ENCODE measurements at regions not wholly inside any gene's neighbourhood (a gene's known extent, or its start where the extent isn't known, plus 50 kb on each side); places are given as distances from the start of the nearest gene placed in this dataset.
A peak's percentile ranks its signal among the peaks of the same experiment; 100 is the strongest.

DNA sequence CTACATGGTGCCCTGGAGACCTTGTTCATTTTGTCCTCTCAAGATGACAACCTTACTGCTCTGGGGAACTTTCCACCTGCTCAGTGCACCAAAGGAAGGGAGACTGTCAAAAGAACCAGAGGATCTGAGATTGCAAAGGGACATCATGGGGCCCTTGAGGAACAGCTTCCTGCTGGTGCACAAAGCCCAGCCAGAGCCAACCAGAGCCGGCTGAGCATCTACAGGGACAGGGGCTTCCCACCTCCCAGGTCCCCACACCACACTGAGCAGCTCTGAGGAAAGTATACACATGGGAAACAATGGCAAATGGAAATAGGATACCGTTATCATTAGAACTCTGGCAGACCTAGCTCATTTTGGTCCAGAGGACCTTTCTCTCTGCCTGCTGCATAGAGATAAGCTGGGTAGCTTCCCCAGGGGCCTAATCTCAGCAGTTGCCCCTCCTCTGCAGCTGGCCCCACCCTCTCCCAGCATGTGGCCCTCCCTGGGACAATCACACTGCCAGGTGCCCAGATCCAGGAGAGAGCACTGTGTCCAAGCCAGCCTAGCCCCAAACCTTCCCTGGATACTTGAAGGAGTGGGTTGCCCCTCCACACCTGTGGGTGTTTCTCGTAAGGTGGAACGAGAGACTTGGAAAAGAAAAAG, 123.4 kb upstream of the PRR20G start:
- TF ChIP-seq MYC (IDR thresholded peaks at IDR 0.05; ENCODE audit: low read depth, low read length), result no peak
- TF ChIP-seq, protein P1, sequence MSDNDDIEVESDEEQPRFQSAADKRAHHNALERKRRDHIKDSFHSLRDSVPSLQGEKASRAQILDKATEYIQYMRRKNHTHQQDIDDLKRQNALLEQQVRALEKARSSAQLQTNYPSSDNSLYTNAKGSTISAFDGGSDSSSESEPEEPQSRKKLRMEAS (IDR thresholded peaks at IDR 0.05; ENCODE audit: low read depth, low read length), result no peak
- DNase-seq (ENCODE audit: low read depth), result no peak
- H3K4me3 ChIP-seq (ENCODE audit: low read depth, low read length), result no peak overlapping the region

GRCh38 chr3:127410678-127411077, 122.8 kb upstream of the PRR20G start:
- DNase-seq (ENCODE audit: low read depth), result no peak
- TF ChIP-seq, protein P2, sequence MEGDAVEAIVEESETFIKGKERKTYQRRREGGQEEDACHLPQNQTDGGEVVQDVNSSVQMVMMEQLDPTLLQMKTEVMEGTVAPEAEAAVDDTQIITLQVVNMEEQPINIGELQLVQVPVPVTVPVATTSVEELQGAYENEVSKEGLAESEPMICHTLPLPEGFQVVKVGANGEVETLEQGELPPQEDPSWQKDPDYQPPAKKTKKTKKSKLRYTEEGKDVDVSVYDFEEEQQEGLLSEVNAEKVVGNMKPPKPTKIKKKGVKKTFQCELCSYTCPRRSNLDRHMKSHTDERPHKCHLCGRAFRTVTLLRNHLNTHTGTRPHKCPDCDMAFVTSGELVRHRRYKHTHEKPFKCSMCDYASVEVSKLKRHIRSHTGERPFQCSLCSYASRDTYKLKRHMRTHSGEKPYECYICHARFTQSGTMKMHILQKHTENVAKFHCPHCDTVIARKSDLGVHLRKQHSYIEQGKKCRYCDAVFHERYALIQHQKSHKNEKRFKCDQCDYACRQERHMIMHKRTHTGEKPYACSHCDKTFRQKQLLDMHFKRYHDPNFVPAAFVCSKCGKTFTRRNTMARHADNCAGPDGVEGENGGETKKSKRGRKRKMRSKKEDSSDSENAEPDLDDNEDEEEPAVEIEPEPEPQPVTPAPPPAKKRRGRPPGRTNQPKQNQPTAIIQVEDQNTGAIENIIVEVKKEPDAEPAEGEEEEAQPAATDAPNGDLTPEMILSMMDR (IDR thresholded peaks at IDR 0.05; ENCODE audit: low read depth, low read length), result no peak
- TF ChIP-seq POLR2A (IDR thresholded peaks at IDR 0.05; ENCODE audit: extremely low read depth, insufficient read length) (no peak), MYC (IDR thresholded peaks at IDR 0.05; ENCODE audit: low read depth, low read length) (no peak)
- TF ChIP-seq, protein P1 (IDR thresholded peaks at IDR 0.05; ENCODE audit: low read depth, low read length), result no peak
- no peak overlapping the region for H3K4me3 ChIP-seq (ENCODE audit: low read depth, low read length)

DNA sequence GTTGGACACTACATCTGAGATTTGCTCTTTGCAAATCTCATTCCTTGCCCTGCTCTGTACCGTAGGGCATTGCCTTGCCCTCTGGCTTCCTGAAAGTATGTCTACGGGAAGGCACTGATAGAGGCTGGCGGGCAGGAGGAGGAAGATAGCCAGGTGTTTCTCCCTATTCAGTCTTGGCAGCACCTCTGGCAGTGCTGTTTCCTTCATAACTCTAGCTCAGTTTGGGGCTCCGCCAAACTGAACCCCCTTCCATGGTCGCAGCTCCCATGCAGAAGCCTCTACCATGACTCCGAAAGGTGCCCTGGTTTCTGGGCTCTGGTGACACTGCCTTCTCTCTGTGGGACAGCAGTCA, 122.3 kb upstream of the PRR20G start:
- H3K4me3 ChIP-seq (ENCODE audit: low read depth, low read length), result no peak overlapping the region
- TF ChIP-seq POLR2A (IDR thresholded peaks at IDR 0.05; ENCODE audit: extremely low read depth, insufficient read length) (no peak), MYC (IDR thresholded peaks at IDR 0.05; ENCODE audit: low read depth, low read length) (no peak)
- TF ChIP-seq, protein P2 (IDR thresholded peaks at IDR 0.05; ENCODE audit: low read depth, low read length), result no peak
- TF ChIP-seq, protein P1 (IDR thresholded peaks at IDR 0.05; ENCODE audit: low read depth, low read length), result no peak

GRCh38 chr3:127409421-127410136, 121.7 kb upstream of the PRR20G start:
- TF ChIP-seq POLR2A (IDR thresholded peaks at IDR 0.05; ENCODE audit: extremely low read depth, insufficient read length) (no peak), MYC (IDR thresholded peaks at IDR 0.05; ENCODE audit: low read depth, low read length) (no peak)
- TF ChIP-seq, protein P2 (IDR thresholded peaks at IDR 0.05; ENCODE audit: low read depth, low read length), result no peak
- TF ChIP-seq, protein P1 (IDR thresholded peaks at IDR 0.05; ENCODE audit: low read depth, low read length), result no peak
- no peak overlapping the region for H3K4me3 ChIP-seq (ENCODE audit: low read depth, low read length)
- no peak for DNase-seq (ENCODE audit: low read depth)

More for the DNA sequence above, 122.3 kb upstream of the PRR20G start:
- DNase-seq (ENCODE audit: low read depth), result no peak

DNA sequence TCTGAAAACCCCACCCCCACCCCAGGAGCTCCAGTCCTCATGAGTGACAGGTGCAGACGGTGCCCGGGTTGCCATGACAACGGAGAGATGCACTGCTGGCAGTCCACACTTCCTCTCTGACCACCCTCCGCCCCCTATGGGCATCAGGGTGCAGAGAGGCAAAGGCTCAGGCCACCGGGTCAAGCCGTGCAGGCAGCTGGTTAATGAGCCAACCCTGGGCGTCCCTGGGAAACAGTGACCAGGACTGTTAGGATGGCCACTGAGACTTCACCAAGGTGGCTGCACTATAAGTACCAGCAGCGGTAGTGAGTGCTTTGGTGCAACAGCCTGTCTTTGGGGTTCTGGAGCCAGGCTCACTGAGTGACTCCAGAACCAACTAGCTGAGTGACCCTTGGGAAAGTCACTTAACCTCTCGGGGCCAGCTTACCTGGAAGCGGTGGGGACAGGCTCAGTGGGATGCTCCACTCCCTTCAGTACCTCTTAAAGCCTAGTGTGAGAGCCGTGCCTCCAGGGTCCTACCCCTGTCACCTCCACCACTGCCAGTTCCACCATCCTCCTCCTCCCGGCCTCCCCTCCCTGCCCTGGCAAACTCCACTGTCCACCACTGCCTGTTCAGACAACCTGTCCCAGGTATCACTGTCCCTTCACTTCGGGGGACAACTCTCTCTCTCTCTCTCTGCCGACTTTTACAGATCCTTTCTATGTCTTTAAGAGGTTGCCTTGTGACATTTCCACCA, 121.0 kb upstream of the PRR20G start:
- H3K4me3 ChIP-seq (ENCODE audit: low read depth, low read length), result no peak overlapping the region
- DNase-seq (ENCODE audit: low read depth), result peak; percentile 7
- no peak for TF ChIP-seq POLR2A (IDR thresholded peaks at IDR 0.05; ENCODE audit: extremely low read depth, insufficient read length)
- TF ChIP-seq MYC (IDR thresholded peaks at IDR 0.05; ENCODE audit: low read depth, low read length), result no peak
- TF ChIP-seq, protein P2 (IDR thresholded peaks at IDR 0.05; ENCODE audit: low read depth, low read length), result no peak
- TF ChIP-seq, protein P1 (IDR thresholded peaks at IDR 0.05; ENCODE audit: low read depth, low read length), result no peak

Data from NB4 (cell line).